Left colon (tissue), 2 donors: ENCODE measurements at regions not wholly inside any gene's neighbourhood (a gene's known extent, or its start where the extent isn't known, plus 50 kb on each side); places are given as distances from the start of the nearest gene placed in this dataset.
"Not testable (repeated sequence)": the region's sequence is repeated elsewhere in the genome, so short reads cannot be mapped to it uniquely, and the experiment has no call there.

Source experiments
- ATAC-seq: fragments of 200-7000 bp; cut with Tn5 transposase; one replicate; pipeline ENCODE4 v1.9.1; 2020; ENCODE audit warnings: mild to moderate bottlenecking, moderate library complexity
- DNase-seq, 2 donors: peaks; one replicate each; pipeline ENCODE4 v3.0.0-alpha.2; 2020
- intact Hi-C, 2 donors: fragments of 100-400 bp; cut with DNase I in 1 of 2; cut with micrococcal nuclease in 1 of 2; formaldehyde crosslinking; loops; one replicate each; pipeline versions ENCODE4 v1.11.2 to v1.14.0; 2022; cut with DNase I, micrococcal nuclease
- donor health status: DM: no; HTN: no; CAD: no.
- donor health status: DM: yes; HTN: yes; CAD: no.

DNA sequence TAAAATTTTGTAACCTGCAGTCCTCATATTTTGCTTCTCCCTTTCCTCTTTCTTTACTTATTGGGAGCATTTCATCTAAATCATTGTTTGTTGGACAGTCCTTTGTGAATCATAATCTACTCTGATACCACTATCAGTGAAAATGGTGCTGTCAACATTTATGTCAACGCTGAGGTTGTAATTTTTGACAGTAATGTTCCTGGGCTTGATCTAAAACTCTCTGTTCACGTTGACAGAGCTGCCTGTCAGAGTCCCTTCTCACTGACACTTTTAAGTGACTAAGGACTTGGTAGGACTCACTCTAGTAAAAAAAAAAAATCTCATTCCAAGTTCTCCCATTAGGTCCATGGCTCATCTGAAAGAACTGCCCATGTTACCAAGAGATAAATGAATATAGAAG lies 1640.8 kb upstream of the PIK3C3 start:
- no peak for DNase-seq
- ATAC-seq: no peak
- intact Hi-C loops: no loop called here

DNA sequence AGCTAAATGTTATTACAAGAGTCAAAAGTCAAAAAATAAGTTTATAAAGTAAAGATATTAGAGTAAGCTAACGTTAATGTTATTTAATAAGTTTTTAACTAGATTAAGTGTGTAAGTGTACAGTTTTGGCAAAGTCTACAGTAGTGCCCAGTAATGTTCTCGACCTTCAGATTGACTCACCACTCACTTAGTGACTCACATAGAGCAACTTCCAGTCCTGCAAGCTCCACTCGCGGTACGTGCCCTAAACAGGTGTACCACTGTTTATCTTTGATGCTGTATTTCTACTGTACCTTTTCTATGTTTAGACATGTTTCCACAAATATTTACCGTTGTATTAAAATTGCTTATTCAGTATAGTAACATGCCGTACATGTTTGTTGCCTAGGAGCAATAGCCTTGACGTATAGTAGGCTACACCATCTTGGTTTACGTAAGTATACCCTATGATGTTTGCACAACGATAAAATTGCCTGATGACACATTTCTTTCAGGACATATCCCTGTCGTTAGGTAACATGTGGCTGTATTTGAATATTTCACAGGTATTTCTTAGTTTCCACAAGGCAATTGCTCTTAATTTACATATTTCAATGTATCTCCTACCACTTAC lies 1641.9 kb upstream of the PIK3C3 start:
- no peak for ATAC-seq
- no peak for DNase-seq
- intact Hi-C loops: no loop called here

DNA sequence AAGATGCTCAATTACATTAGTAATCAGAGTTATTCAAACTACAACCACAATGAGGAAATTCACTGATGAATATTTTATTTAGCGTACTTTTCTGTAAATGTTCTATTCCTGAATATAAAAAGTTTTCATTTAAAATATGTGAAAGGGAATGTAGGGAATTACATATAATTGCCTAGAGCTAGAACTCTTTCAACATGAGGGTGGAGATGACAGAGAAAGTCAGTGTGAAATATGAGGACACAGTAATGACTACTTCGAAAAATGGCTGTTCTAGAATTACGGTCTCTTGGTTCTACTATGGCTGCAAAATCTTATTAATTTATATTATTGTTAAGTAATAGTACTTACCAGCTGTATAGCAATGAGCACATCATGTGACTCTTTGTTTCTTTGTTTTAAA lies 1647.4 kb upstream of the PIK3C3 start:
- ATAC-seq: no peak
- intact Hi-C loops: no loop called here

DNA sequence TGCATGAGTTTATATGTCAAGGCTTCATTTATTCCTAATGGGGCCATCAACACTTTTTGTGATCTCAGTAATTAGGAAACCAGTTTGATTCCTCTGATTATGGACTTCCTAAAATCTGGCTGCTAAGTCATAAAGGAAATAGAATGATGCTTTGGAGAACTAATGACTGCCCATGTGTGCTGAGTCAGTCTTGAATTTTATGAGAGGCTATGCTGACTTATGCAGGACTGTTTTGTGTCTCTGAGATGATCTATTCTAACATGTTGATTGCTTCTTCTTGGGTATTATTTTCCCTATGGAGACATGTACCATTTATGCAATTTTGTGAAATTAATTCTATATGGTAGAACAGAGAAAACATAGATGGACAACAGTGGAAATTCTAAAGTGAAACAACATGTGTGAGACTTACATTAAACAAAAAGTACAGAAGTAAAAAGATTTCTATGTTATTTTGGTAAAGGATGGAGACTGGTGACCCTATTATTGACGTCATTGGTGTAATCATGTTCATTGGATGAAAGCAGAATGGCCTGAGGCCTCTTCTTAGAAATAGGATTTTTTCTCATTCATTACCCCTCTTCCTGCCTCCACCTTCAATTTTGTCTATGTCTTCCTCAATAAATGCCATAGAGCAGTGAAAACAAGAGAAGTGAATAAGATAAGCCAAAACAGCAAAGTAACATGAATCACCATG lies 1658.2 kb upstream of the PIK3C3 start:
- DNase-seq (no peak), ATAC-seq (no peak)
- intact Hi-C loops: no loop called here

More for the DNA sequence above, 1647.4 kb upstream of the PIK3C3 start:
- DNase-seq: no peak

DNA sequence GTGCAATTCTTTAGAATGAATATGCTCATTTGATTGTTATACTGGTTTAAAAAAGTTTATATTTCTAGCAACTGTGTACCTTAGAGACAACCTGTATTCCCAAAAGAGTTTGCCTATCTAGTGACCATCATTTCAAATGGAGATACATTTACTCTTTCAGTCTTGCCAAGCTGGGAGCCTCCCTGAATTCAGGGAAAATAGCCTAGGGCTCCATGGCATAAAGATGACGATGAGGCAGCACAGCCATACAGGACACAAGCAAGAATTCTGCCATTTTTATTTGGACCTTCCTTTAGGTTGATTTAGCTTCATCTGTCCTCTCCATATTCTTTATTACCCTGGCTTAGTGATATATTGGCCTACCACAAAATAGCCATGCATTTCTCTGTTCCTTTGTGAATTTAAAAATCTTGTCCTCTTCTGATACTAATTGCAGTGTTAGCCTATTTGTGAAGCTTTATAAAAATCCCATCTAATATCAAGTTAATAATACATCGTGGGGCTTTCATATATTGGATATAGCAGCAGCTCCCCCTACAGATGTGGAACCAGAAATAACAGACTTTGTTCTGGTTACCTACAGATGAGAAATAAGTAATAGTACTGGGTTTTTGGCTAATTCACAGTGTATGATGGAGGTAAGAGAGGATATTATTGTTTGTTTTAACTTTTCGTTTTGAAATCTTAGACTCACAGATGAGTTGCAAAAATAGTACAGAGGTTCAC lies 1661.9 kb upstream of the PIK3C3 start:
- ATAC-seq (no peak), DNase-seq (no peak)
- intact Hi-C loops: no loop called here

DNA sequence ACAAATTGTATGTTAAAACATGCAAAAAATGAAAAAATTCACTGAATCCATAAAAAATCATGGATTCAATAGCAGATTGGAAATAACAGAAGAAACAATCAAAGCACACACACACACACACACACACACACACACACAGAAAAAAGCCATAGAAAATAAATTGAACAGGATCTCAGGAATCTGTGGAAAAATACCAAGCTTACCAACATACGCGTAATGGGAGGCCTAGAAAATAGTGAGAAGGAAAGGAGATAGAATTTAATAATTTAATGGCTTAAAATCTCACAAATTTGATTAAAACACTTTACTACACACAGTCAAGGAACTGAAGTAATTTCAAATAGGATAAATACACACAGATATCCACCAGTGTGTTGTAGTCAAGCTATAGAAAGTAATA lies 1671.5 kb upstream of the PIK3C3 start:
- no peak for ATAC-seq
- intact Hi-C loops: no loop called here

DNA sequence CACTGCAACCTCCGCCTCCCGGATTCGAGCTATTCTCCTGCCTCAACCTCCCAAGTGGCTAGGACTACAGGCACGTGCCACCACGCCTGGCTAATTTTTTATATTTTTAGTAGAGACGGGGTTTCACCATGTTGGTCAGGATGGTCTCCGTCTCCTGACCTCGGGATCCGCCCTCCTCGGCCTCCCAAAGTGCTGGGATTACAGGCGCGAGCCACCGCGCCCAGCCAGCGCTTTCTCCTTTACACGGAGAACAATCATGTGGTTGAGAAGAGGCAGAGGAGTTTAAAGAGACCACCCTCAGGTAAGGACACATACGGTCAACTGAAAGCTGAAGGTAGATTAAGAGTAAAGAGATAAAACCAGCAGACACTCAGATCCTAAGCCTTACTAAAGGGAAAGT lies 1673.7 kb upstream of the PIK3C3 start:
- DNase-seq, intact Hi-C loops, ATAC-seq: not testable (repeated sequence)

More for the DNA sequence above, 1671.5 kb upstream of the PIK3C3 start:
- DNase-seq: no peak

DNA sequence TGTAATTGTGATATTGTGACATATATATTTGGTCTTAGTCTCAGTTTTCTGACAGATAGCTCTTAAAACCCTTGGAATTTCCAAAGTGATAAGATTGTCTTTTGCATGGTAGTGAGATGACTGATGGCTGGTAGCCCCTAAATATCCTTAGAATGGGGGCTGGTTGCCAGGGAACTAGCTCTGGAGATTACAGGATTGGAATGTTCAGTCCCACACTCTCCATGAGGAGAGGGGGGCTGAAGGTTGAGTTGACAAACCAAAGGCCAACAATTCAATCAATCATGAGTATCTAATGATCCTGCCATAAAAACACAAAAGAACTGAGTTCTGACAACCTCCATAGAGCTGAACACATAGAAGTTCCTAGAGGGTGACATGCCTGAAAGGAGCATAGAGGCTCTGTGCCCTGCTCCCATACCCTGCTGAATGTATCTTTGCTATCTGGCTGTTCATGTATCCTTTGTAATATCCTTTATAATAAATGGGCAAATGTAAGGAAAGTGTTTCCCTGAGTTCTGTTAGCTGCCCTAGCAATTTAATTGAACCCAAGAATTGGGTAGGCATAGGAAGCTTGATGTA lies 1680.3 kb upstream of the PIK3C3 start:
- intact Hi-C loops: no loop called here
- ATAC-seq: no peak
- DNase-seq: no peak

DNA sequence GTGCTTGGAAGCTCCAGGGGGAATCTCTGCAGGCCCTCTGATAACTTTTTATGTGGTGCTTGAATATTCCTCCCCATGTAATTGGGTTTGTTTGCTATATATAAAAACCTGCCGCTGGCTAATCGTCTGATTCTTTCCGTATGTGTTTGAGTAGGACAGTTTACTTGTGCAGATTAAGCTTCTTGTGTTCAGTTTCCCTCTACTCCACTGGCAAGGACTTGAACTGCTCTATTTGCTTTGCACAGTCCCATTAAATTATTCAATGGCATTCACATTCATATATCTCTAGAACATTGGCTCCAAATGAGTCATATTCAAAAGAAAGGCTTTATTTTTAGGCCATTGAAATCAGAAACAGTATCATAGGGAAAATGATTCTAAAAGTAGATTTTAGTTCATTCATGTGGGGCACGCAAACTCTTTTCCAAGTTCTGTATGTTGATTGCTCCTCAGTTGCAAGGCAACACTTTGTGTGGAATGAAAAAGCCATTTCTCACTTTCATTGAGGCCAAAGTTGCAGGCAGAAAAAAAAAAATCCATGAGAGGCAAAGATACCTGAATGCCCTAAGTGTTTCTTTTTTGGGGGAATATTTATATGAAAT lies 1682.3 kb upstream of the PIK3C3 start:
- ATAC-seq (no peak), DNase-seq (no peak)
- intact Hi-C loops: no loop called here

DNA sequence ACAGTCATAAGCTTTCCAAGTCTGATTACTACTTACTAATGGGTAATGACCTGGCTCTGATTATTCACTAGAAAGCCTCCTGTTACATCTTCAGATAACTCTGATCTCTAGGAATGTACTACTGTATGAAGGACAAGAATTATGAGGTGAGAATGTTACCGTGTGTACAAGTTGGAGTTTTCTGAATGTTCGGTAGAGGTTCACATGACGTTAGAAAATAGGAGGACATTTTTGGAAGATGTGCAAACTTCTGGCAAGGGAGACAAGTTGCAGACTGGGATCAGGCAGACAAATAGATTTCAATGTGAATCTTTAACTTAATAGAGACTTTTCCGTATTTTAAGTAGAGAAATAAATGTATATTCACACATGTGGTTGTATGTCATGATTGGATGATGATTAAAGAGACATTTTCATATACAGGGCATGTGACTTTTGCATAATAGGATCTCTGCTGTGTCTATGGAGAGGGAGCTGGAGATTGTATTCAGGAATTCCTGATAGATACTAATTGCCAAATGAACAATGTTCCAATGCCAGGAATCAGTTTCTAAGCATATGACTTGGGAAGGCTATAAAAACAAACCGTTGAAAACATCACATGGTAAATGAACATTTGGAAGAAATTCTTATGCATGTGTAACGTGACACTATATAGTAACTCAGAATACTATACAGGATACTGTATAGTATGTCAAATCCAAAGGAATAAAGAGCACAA lies 1695.8 kb upstream of the PIK3C3 start:
- no peak for DNase-seq
- intact Hi-C loops: no loop called here
- ATAC-seq: no peak

DNA sequence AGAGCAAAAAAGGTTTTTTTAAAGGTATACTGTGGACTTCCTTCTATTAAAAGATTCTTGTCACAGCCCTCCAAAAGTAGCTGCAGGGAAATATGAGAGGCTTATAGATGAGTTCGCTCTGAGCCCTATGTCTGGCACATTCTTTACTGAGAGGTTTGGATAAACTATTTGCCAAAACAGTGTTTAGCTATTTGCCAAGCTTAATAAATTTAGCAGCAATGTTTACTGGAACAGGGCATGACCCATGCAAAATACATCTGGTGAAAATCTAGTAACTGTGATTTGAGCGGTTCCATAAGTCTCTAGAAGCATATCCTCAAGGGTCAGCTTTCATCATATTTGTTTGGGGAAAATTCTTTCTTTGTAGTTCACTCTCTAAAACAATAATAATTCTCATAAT lies 1696.7 kb upstream of the PIK3C3 start:
- ATAC-seq (no peak), DNase-seq (no peak)
- intact Hi-C loops: no loop called here

DNA sequence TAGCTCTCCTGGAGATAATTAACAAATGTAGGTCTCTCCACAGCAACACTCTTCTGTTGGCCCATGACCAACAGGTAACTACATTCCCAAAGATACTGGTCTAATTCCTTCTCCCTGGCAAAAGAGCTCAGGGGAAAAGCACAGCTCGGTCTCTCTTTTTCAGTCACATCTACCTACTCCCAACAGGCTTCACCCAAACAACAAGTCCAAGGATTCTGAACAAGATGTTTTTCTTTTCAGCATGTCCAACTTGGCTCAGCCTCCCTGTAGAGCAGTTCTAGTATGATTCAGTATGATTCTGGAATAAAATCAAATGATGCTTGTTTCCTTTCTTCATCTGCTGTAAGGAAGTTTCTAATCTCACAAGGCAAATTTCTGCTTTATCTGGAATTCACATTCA lies 1704.8 kb upstream of the PIK3C3 start:
- no peak for DNase-seq
- intact Hi-C loops: no loop called here
- ATAC-seq: no peak

DNA sequence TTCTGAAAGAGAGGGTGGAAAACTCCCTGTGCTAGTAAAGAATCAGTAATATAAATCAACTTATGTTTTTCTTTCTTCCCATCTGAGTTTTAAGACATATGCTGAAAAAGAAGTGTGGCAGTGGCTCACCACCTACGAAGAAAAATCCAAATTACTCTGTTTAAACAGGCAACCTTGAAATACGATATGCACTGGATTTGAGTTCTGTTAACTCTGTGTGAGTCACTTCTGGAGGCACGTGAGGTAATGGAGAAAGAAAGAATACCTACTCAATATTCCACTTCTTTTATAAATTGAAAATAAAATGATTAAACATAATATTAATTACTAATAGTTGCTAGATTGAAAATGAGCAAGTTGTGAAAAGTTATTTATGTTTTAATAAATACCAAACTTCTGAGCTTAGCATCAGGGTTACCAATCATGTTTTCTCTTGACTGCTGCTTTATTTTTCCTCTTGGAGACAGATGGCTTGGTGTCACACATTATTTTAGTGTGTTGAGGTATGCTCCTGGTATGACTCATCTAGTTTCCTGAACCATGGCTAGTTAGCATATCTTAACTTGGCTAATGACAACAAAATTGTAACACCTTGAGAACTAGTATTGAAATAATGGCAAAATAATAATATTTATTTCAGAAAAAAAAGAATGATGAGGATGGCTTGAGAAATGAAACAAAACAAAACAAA lies 1705.5 kb upstream of the PIK3C3 start:
- ATAC-seq (no peak), DNase-seq (no peak)
- intact Hi-C loops: no loop called here

DNA sequence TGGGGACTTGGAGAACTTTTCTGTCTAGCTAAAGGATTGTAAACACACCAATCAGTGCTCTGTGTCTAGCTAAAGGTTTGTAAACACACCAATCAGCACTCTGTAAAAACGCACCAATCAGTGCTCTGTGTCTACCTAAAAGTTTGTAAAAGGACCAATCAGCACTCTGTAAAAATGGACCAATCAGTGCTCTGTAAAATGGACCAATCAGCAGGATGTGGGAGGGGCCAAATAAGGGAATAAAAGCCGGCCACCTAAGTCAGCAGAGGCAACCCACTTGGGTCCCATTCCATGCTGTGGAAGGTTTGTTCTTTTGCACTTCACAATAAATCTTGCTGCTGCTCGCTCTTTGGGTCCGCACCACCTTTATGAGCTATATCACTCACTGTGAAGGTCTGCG lies 1709.4 kb upstream of the PIK3C3 start:
- intact Hi-C loops, DNase-seq, ATAC-seq: not testable (repeated sequence)

DNA sequence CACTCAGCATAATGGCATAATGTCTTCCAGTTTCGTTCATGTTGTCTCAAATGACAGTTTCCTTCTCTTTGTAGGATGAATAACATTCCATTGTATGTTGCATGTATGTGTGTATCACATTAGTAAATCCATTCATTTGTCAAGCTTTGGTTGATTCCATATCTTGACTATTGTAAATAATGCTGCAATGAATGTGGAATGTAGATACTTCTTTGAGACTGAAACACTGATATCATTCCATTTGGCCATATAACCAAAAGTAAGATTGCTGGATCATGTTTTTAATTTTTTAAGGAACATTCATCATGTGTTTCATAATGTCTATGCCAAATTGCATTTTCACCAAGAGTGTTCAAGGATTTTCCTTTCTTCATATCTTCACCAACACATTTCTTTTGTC lies 1711.4 kb upstream of the PIK3C3 start:
- ATAC-seq (no peak), DNase-seq (no peak)
- intact Hi-C loops: no loop called here

DNA sequence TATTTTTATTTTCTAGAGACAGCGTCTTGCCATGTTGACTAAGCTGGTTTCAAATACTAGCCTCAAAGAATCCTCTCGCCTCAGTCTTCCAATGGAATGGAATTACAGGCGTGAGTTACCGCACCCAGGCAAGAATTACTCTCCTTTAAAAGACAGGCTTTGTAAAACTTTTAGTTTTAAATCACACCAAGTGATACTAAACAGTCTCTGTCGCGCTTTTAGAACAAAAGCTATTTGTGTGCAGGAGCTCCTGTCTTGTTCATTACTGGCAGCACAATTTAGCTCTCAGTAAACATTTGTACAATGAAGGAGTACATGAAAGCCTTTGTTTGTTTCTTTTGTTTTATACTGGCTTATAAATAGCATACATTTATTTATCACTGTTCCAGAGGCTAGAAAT lies 1719.2 kb upstream of the PIK3C3 start:
- ATAC-seq (no peak), DNase-seq (no peak)
- intact Hi-C loops: no loop called here

DNA sequence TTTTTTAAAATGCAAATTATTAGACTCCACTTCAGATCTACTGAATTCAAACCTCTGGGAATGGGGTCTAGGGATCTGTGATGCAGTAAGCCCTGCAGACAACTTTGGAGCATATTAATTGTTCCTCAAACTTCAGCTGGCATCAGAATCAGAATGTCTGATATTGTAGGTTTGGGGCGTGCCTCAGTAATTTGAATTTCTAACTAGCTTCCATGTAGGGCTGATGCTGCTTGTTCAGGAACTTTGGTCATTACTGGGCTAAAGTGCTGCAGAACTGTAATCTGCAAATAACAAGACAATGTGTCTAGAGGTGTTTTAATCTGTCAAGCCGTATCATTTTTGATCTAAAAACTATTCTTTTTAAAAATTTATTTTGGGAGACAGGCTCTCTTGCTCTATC lies 1719.7 kb upstream of the PIK3C3 start:
- intact Hi-C loops: no loop called here
- ATAC-seq (no peak), DNase-seq (no peak)

DNA sequence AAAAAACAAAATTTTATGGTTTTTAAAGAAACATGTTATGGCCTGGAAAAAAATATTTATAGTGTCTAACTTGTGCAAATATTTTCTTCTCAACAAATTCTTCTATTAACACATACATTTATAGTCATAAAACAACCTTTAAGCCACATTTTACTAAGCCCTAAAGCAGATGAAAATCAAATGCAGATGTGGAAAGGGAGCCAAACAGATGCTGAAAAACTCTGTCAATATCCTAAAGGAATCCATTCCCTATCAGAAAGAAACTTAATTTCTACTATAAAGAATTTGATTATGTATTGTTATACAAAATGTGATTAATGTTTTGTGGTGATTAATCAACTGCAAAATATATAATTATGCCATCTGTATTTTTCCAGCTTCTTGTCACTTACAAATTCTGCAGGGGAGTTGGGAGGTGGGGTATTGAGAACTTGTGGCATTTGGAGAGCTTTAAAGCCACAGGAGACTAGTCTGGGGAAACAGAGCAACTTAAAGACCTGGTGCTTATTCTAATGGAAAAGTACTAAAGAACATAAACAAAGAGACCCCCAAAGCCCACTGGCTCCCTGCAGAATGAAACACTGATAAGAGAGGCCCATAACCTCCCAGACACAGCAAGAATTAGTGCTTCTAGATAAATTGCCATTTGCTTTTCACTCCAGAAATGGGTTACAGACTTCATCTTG lies 1721.0 kb upstream of the PIK3C3 start:
- intact Hi-C loops: no loop called here
- DNase-seq: no peak
- ATAC-seq: no peak
